Endothelial cell of umbilical vein (primary cell): ENCODE measurements at regions not wholly inside any gene's neighbourhood (a gene's known extent, or its start where the extent isn't known, plus 50 kb on each side); places are given as distances from the start of the nearest gene placed in this dataset.

Experiments
- BruUV-seq: library from RNA; stranded (reverse); fragments of 400-500 nt; replicated peaks from 2 replicates; lab custom pipeline; 2021; lab: Mats Ljungman, UMichigan
- CTCF ChIA-PET: fragments of 300-600, 350-600 bp; sonication (Branson Sonifier 250); formaldehyde crosslinking; loops from one replicate; lab custom pipeline; 2021; ENCODE audit warnings: antibody characterized with exemption, inconsistent platforms; lab: Charles Lee
- POLR2A ChIA-PET: fragments of 300-600, 350-600 bp; sonication (Branson Sonifier 250); formaldehyde crosslinking; loops from one replicate; lab custom pipeline; 2021; ENCODE audit warnings: antibody characterized with exemption, inconsistent platforms; lab: Charles Lee
- DNase-seq: peaks from one replicate; pipeline ENCODE4 v3.0.0-alpha.2; 2011; ENCODE audit warnings: low read depth, low spot score
- FAIRE-seq: peaks from 2 replicates; lab custom pipeline; 2011; peaks lifted over from hg19 to GRCh38; lab: Jason Lieb, UNC
- H2AFZ ChIP-seq: 2 replicates; pipeline ENCODE4 v1.6.0; 2012; ENCODE audit warnings: low read depth, low read length, control low read depth, inconsistent platforms
- H3K27ac ChIP-seq: 2 replicates; pipeline ENCODE4 v1.5.1; 2011; ENCODE audit warnings: low read depth, mild to moderate bottlenecking, control low read depth, low read length, moderate library complexity; ENCODE audit not compliant: insufficient read depth
- H3K27me3 ChIP-seq, 2 experiments: 2 replicates each; pipeline versions ENCODE4 v1.6.0 to v1.6.1; 2011; ENCODE audit warnings: low read length in 2 of 2, mixed read lengths in 1 of 2; ENCODE audit not compliant: control insufficient read depth in 2 of 2, insufficient read depth in 2 of 2
- H3K36me3 ChIP-seq, 2 experiments: 2 replicates in 1 of 2; 3 replicates in 1 of 2; pipeline ENCODE4 v1.5.1; 2011; ENCODE audit warnings: low read length in 2 of 2, mild to moderate bottlenecking in 1 of 2, moderate library complexity in 1 of 2; ENCODE audit not compliant: control insufficient read depth in 2 of 2, insufficient read depth in 2 of 2; ENCODE audit errors: extremely low read depth in 1 of 2
- H3K4me1 ChIP-seq: 3 replicates; pipeline ENCODE4 v1.5.1; 2011; ENCODE audit warnings: mild to moderate bottlenecking, low read length; ENCODE audit not compliant: control insufficient read depth, insufficient read depth; ENCODE audit errors: extremely low read depth
- H3K4me2 ChIP-seq: 2 replicates; pipeline ENCODE4 v1.6.1; 2011; ENCODE audit warnings: low read length, control low read depth, mixed read lengths; ENCODE audit not compliant: insufficient read depth
- H3K4me3 ChIP-seq, 3 experiments: fragments of 200-600 bp in 1 of 3; sonication (generic), shearing (Covaris generic) in 1 of 3; replicated peaks in 1 of 3; 2 replicates each; pipeline ENCODE4 v1.5.1; 2011 to 2016; ENCODE audit warnings: control low read depth in 3 of 3, low read length in 3 of 3, mild to moderate bottlenecking in 2 of 3, inconsistent platforms in 1 of 3, low read depth in 1 of 3, moderate library complexity in 1 of 3; ENCODE audit not compliant: insufficient read depth in 1 of 3
- H3K79me2 ChIP-seq: 2 replicates; pipeline ENCODE4 v1.6.0; 2012; ENCODE audit warnings: low read length, inconsistent platforms; ENCODE audit not compliant: control insufficient read depth, insufficient read depth
- H3K9ac ChIP-seq: replicated peaks from 2 replicates; pipeline ENCODE3; 2011; ENCODE audit warnings: low read length, control low read depth; ENCODE audit not compliant: insufficient read depth; ENCODE audit errors: extremely low read depth
- H3K9me1 ChIP-seq: replicated peaks from 3 replicates; pipeline ENCODE4 v1.6.0; 2011; ENCODE audit warnings: mild to moderate bottlenecking, low read length; ENCODE audit not compliant: control insufficient read depth, insufficient read depth; ENCODE audit errors: extremely low read depth
- H3K9me3 ChIP-seq: replicated peaks from 2 replicates; pipeline ENCODE4 v1.5.1; 2012; ENCODE audit warnings: low read length, inconsistent platforms; ENCODE audit not compliant: control insufficient read depth, insufficient read depth
- H4K20me1 ChIP-seq: replicated peaks from 2 replicates; pipeline ENCODE3; 2011; ENCODE audit warnings: mild to moderate bottlenecking, low read length; ENCODE audit not compliant: control insufficient read depth, insufficient read depth; ENCODE audit errors: extremely low read depth
- EZH2 ChIP-seq: IDR thresholded peaks from 2 replicates; pipeline ENCODE4 v1.6.1; 2012; ENCODE audit warnings: borderline replicate concordance, low read depth, mild to moderate bottlenecking, moderate library complexity, low read length, inconsistent platforms; ENCODE audit not compliant: severe bottlenecking
- FOS ChIP-seq: IDR thresholded peaks from 2 replicates; pipeline ENCODE4 v1.6.1; 2011; ENCODE audit warnings: mild to moderate bottlenecking, low read length, moderate library complexity, borderline replicate concordance; ENCODE audit not compliant: insufficient read depth
- GATA2 ChIP-seq: IDR thresholded peaks from 2 replicates; pipeline ENCODE4 v1.7.0; 2011; ENCODE audit warnings: low read depth, mild to moderate bottlenecking, moderate library complexity, mixed read lengths, low read length; ENCODE audit not compliant: insufficient read length, insufficient read depth
- JUN ChIP-seq: IDR thresholded peaks from 2 replicates; pipeline ENCODE4 v1.6.1; 2011; ENCODE audit warnings: borderline replicate concordance, low read depth; ENCODE audit not compliant: insufficient read length, insufficient read depth
- MYC ChIP-seq: IDR thresholded peaks from one replicate; pipeline ENCODE4 v1.6.1; 2011; ENCODE audit warnings: mild to moderate bottlenecking, low read depth, low read length
- POLR2A ChIP-seq: IDR thresholded peaks from 2 replicates; pipeline ENCODE4 v1.6.1; 2012; ENCODE audit warnings: low read depth, mild to moderate bottlenecking, control low read depth, low read length
- POLR2AphosphoS5 ChIP-seq: IDR thresholded peaks from 2 replicates; pipeline ENCODE4 v1.6.1; 2012; ENCODE audit warnings: low read depth, mild to moderate bottlenecking, control low read depth, low read length, moderate library complexity; ENCODE audit not compliant: insufficient read depth
- dilution Hi-C: fragments of 300-500 bp; cut with MboI; formaldehyde crosslinking; loops from one replicate; pipeline ENCODE4 v1.15.0; 2019; ENCODE audit warnings: low sequenced_read_pairs; ENCODE audit not compliant: extremely low pct_ligation_motif_present
- intact Hi-C: fragments of 100-400 bp; cut with micrococcal nuclease; formaldehyde crosslinking; loops from one replicate; pipeline ENCODE4 v1.10.0; 2022
- TF ChIP-seq, protein P1 (sequence below): IDR thresholded peaks from 2 replicates; pipeline ENCODE4 v1.6.1; 2011; ENCODE audit not compliant: insufficient read depth, insufficient read length
- TF ChIP-seq, protein P2 (sequence below), 2 donors: IDR thresholded peaks; 1 replicate in 1 of 2; 2 replicates in 1 of 2; pipeline ENCODE4 v1.5.1; 2011; ENCODE audit warnings: low read length in 2 of 2, mild to moderate bottlenecking in 2 of 2, moderate library complexity in 2 of 2, control low read depth in 1 of 2, inconsistent platforms in 1 of 2, low read depth in 1 of 2; ENCODE audit not compliant: insufficient read depth in 1 of 2; ENCODE audit errors: extremely low read depth in 1 of 2

DNA sequence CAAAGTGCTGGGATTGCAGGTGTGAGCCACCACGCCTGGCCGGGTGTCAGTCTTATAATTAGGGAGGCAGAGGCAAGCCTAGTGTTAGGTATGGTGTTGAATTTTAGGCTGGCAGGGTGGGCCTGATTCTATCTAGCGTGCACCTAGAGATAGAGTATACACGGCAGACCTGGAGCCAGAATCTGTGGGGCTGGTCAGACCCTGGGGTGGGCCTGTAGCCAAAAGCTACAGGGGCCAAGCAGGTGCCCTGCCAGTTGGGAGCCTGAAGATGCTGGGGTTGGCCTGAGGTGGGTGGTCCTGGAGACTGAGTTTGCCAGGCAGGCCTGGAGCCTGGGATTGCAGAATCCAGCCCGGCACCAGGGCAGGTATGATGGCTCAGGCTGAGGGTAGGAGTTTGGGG lies 1580.3 kb downstream of the ARAP2 start:
- H3K9me3 ChIP-seq = peaks cover 2% of the 10 kb centered on the region
- dilution Hi-C loops = no loop called here
- H3K4me1 ChIP-seq = no peaks in the 10 kb centered on the region
- ChIA-PET POLR2A (no interaction called here), CTCF (no interaction called here)
- no peaks in the 10 kb centered on the region for H3K27me3 ChIP-seq
- no peaks in the 10 kb centered on the region for H3K36me3 ChIP-seq
- DNase-seq = no peak
- H3K27ac ChIP-seq = no peak overlapping the region
- no peak overlapping the region for H3K4me3 ChIP-seq
- H3K4me2 ChIP-seq = no peak overlapping the region
- no peaks in the 10 kb centered on the region for H3K79me2 ChIP-seq
- BruUV-seq = no TSS peak
- TF ChIP-seq JUN (no peak), POLR2AphosphoS5 (no peak), EZH2 (no peak), GATA2 (no peak), FOS (no peak), MYC (no peak), POLR2A (no peak)
- TF ChIP-seq, protein P1, sequence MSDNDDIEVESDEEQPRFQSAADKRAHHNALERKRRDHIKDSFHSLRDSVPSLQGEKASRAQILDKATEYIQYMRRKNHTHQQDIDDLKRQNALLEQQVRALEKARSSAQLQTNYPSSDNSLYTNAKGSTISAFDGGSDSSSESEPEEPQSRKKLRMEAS = no peak
- TF ChIP-seq, protein P2, sequence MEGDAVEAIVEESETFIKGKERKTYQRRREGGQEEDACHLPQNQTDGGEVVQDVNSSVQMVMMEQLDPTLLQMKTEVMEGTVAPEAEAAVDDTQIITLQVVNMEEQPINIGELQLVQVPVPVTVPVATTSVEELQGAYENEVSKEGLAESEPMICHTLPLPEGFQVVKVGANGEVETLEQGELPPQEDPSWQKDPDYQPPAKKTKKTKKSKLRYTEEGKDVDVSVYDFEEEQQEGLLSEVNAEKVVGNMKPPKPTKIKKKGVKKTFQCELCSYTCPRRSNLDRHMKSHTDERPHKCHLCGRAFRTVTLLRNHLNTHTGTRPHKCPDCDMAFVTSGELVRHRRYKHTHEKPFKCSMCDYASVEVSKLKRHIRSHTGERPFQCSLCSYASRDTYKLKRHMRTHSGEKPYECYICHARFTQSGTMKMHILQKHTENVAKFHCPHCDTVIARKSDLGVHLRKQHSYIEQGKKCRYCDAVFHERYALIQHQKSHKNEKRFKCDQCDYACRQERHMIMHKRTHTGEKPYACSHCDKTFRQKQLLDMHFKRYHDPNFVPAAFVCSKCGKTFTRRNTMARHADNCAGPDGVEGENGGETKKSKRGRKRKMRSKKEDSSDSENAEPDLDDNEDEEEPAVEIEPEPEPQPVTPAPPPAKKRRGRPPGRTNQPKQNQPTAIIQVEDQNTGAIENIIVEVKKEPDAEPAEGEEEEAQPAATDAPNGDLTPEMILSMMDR (IDR thresholded peaks at IDR 0.05; ENCODE audit: extremely low read depth in 1 of 2, insufficient read depth in 1 of 2, low read depth in 1 of 2, low read length in 2 of 2) = no peak
- no peak overlapping the region for H2AFZ ChIP-seq
- no peak for FAIRE-seq
- no peak overlapping the region for H3K9ac ChIP-seq
- intact Hi-C loops = no loop called here
- no peaks in the 10 kb centered on the region for H3K9me1 ChIP-seq
- no peaks in the 10 kb centered on the region for H4K20me1 ChIP-seq
